Activated T-cell treated with anti-CD3 and anti-CD28 coated beads, Interleukin-2, amount 50 U/mL, for 24 hours (primary cell): ENCODE measurements at regions not wholly inside any gene's neighbourhood (a gene's known extent, or its start where the extent isn't known, plus 50 kb on each side); places are given as distances from the start of the nearest gene placed in this dataset.
"Not testable (repeated sequence)": the region's sequence is repeated elsewhere in the genome, so short reads cannot be mapped to it uniquely, and the experiment has no call there.

ENCODE experiments used
- DNase-seq: peaks from one replicate; pipeline ENCODE4 v3.0.0-alpha.2; 2020
- H3K27ac Mint-ChIP-seq: 2 replicates; pipeline ENCODE4 v1.8.0; 2020; ENCODE audit warnings: mild to moderate bottlenecking, mixed read lengths
- H3K27me3 Mint-ChIP-seq: 2 replicates; pipeline ENCODE4 v1.8.0; 2020; ENCODE audit warnings: mixed read lengths
- H3K36me3 Mint-ChIP-seq: 2 replicates; pipeline ENCODE4 v1.8.0; 2020; ENCODE audit warnings: low read depth, mixed read lengths
- H3K4me1 Mint-ChIP-seq: 2 replicates; pipeline ENCODE4 v1.8.0; 2020; ENCODE audit warnings: low read depth, mixed read lengths
- H3K4me3 Mint-ChIP-seq: 2 replicates; pipeline ENCODE4 v1.8.0; 2020; ENCODE audit warnings: mild to moderate bottlenecking, moderate library complexity, mixed read lengths
- H3K9me3 Mint-ChIP-seq: 2 replicates; pipeline ENCODE4 v1.8.0; 2020; ENCODE audit warnings: mixed read lengths

DNA sequence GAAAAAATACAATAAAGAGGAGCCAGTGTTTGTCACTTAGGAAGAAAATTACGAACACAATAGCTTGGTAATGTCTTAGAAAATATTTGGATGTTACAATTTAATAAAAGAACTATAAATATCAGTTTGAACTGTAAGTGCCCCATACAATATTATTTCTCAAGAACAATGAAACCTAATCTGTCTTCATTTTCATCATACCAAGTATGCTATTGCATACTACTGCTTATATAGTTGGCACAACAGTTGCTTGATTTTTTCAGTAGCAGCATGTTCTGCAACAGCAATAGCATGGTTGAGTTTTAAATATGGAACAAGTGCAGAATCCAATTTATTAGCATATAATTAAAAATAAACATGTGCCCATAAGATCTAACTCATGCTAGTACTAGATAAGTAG, 564.6 kb downstream of the C12orf50 start:
- H3K27ac Mint-ChIP-seq: no peak overlapping the region
- H3K27me3 Mint-ChIP-seq: no peaks in the 10 kb centered on the region
- DNase-seq: no peak
- H3K4me1 Mint-ChIP-seq: no peaks in the 10 kb centered on the region
- H3K4me3 Mint-ChIP-seq: no peak overlapping the region
- H3K9me3 Mint-ChIP-seq: peaks cover 3% of the 10 kb centered on the region
- no peaks in the 10 kb centered on the region for H3K36me3 Mint-ChIP-seq

DNA sequence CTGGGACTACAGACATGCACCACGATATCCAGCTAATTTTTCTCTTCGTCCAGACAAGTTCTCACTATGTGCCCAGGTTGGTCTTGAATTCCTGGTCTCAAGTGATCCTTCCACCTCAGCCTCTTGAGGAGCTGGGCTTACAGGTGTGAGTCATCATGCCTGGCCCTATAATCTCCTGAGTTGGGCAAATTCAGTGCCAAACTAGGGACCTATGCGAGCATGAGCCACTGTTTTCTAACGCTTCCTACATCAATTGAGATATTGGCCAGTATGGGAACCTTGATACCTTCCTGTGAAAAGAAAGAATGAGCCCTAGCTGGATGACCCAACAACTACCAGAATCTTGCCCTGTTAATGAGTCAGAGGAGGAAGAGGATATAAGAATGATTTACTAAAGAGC, 585.2 kb downstream of the C12orf50 start:
- peaks cover 9% of the 10 kb centered on the region for H3K9me3 Mint-ChIP-seq
- DNase-seq: no peak

DNA sequence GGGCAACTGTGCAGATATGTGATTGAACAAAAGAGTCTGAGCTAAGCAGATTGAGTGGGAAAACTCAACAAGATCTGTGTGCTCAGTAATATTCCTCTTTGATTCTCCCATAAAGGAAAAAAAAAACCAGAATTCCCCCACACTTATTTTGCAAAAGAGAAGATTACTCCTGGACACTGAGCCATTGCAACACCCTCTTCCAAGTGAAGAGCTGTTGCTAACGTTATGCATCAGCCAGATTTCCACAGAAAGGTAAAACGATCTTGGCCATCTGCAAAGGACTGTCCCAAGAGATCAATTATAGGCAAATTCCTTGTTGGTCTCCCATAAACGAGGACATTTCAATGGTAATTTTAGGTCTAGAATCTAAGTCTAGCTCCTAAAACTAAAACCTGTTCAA, 587.7 kb downstream of the C12orf50 start:
- Mint-ChIP-seq H3K4me1 (no peaks in the 10 kb centered on the region), H3K27ac (no peak overlapping the region), H3K27me3 (no peaks in the 10 kb centered on the region), H3K36me3 (no peaks in the 10 kb centered on the region), H3K9me3 (peaks cover 8% of the 10 kb centered on the region), H3K4me3 (no peak overlapping the region)
- DNase-seq: no peak

More for the DNA sequence above, 585.2 kb downstream of the C12orf50 start:
- Mint-ChIP-seq H3K4me3 (no peak overlapping the region), H3K36me3 (no peaks in the 10 kb centered on the region), H3K27me3 (no peaks in the 10 kb centered on the region), H3K4me1 (no peaks in the 10 kb centered on the region), H3K27ac (no peak overlapping the region)

DNA sequence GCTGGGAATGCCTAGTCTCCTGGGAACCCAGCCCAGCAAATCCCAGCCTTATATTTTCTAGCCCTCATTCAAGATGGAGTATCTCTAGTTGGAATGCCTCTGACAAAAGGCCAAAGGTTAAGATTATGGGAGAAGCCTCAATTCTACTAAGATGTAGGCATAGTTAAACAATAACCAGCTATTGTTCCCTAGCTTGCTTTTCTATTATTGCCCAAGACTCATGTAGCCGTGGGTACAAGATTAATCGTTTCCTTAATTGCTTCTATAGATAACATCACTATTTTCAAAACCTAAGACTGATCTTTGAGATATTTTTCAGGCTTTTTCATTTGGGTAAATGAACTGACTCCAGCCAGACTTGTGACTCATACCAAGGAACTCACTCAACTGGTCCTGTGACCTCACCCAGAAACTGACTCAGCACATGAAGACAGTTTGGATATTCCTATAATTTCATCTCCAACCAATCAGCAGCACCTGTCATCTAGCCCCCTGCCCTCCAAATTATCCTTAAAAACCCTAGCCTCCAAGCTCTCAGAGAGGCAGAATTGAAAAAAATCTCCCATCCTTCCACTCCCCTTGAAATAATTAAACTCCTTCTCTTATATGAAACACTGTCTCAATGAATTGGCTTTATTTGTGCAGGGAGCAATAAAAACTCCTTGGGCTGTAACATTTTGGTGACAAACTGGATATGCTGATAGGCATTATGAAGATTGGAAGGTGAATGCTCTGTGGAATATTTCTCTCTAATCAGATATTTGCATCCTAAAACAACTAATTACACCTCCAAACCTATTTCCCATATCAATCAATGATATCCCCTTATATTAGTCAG, 589.0 kb downstream of the C12orf50 start:
- Mint-ChIP-seq H3K4me1 (no peaks in the 10 kb centered on the region), H3K27me3 (no peaks in the 10 kb centered on the region), H3K9me3 (peaks cover 12% of the 10 kb centered on the region), H3K4me3 (no peak overlapping the region), H3K36me3 (no peaks in the 10 kb centered on the region), H3K27ac (no peak overlapping the region)
- DNase-seq: no peak

DNA sequence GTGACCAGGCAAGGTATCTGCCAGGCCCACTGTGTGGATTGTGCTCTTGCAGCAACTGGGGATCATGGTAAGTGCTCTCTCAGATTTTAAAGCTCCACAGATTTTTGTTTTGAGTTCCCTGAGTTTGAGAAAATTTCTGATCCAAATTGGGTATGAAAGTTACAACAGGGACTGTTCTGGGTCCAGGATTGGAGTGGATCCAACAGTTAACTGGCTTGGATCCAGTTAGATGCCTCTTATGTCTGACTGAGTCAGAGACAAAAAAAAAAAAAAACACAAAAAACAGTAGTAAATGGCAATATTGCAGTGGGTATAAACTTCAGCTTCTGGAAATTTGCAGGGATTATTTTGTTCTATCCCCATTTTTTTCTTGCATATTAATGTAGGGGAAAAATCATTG, 598.8 kb downstream of the C12orf50 start:
- Mint-ChIP-seq H3K4me1 (no peaks in the 10 kb centered on the region), H3K36me3 (no peaks in the 10 kb centered on the region), H3K4me3 (no peak overlapping the region), H3K27me3 (no peaks in the 10 kb centered on the region), H3K27ac (no peak overlapping the region), H3K9me3 (peaks cover 15% of the 10 kb centered on the region)
- no peak for DNase-seq

DNA sequence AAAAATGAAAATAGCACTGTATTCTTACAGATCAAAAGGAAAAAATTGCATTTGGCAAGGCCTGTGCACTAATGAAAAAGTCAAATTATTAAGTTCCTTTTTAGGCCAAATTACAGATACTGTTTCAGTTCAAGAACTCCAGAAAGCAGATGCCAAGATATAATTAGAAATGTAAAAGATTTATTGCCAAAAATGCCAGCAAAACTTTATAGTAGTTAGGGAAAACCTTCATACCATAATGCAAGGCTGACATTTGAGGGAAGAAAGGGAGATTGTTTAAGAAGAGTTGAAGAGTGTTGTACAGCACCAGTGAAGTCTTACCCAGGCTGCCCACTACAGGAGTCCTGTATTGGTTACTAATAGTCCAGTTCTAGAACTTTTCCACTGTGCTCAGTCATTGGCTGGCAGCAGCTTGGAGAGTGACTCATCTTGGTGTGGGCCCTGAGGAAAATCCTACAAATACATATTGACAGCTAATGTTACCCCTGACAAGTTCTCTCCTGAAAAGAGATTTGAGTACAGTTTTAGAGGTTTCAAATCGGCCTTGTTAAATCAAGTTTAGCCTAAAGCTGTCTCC, 600.4 kb downstream of the C12orf50 start:
- Mint-ChIP-seq H3K27ac (no peak overlapping the region), H3K4me3 (no peak overlapping the region), H3K27me3 (no peaks in the 10 kb centered on the region), H3K36me3 (no peaks in the 10 kb centered on the region), H3K9me3 (peaks cover 11% of the 10 kb centered on the region), H3K4me1 (no peaks in the 10 kb centered on the region)
- DNase-seq: no peak

DNA sequence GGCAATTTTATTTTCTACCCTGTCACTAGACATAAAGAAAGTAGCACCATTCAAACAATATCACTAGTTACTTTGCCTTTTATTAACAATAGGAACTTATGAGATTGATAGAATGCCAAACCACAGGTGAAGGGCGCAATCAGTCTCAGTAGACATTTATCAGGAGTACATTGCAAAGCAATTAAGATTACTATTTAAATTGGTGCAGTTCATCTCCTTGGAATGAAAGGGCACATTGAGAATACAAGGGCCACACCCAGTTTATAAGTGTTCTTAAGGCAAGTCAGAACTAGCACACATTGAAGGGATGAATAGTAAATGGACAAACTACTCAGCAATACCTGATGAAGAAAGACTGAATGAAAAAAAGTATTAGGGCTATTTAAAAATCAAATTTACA, 601.4 kb downstream of the C12orf50 start:
- peaks cover 11% of the 10 kb centered on the region for H3K9me3 Mint-ChIP-seq
- DNase-seq: no peak
- H3K36me3 Mint-ChIP-seq: no peaks in the 10 kb centered on the region
- no peak overlapping the region for H3K4me3 Mint-ChIP-seq
- no peaks in the 10 kb centered on the region for H3K4me1 Mint-ChIP-seq
- H3K27ac Mint-ChIP-seq: no peak overlapping the region
- no peaks in the 10 kb centered on the region for H3K27me3 Mint-ChIP-seq

DNA sequence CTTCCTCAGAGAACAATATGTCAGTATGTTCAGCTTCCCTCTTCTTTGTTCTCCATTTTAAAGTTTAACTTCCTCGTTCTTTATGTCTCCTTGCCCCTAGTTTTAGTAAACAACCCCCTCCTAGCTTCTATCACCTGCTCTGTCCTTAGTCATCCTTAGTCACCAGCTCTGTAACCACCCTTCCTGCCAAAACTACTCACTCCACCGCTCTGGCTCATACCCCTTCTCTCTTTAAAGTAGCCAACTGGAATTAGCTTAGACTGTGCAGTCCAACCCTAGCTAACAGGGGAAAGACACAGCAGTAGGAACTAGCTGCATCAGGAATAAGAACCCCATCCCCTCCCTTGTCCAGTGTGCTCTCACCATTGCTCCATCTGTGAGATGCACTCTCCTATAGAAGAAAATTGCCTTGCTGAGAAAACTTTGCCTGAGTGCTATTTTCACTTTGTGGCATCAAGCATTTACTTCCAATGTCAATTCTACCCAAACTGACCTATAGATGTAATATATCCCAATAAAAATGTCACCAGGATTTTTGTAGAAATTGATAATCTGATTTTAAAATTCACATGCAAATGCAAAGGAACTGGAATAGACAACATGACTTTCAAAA, 603.2 kb downstream of the C12orf50 start:
- Mint-ChIP-seq H3K9me3 (peaks cover 7% of the 10 kb centered on the region), H3K36me3 (no peaks in the 10 kb centered on the region), H3K4me3 (no peak overlapping the region), H3K27ac (no peak overlapping the region), H3K27me3 (no peaks in the 10 kb centered on the region), H3K4me1 (no peaks in the 10 kb centered on the region)
- DNase-seq: no peak

DNA sequence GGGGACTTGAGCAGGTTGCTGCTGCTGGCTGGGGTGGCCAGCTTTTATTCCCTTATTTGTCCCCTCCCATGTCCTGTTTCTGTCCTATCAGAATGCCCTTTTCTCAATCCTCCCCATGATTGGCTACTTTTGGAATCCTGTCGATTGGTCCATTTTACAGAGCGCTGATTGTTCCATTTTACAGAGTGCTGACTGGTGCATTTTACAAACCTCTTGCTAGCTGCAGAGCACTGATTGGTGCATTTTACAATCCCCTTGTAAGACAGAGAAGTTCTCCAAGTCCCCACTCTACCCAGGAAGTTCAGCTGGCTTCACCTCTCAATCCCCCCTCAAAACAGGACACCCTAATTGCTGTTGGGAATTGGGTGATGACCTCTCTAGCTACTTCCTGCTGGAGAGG, 608.0 kb downstream of the C12orf50 start:
- not testable (repeated sequence) for H3K4me3 Mint-ChIP-seq, DNase-seq, H3K36me3 Mint-ChIP-seq, H3K27ac Mint-ChIP-seq, H3K27me3 Mint-ChIP-seq, H3K4me1 Mint-ChIP-seq
- H3K9me3 Mint-ChIP-seq: peaks cover 18% of the 10 kb centered on the region

DNA sequence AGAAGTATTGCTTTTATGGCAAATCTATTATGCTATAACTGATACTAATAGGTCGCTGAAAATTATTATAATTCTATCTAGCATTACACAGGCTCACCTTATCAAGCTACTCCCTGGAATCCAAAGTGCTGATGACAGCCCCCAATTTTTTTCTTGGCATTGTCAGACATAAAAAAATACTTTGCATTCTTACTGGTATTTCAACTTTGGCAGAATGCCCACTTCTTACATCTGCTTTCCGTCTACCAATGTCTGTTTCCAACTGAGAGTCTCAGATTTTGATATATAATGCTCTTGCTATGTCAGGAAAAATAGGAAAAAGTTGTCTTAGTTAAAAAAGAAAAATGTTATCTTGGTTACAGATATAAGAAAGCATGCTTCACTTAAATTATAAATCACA, 615.4 kb downstream of the C12orf50 start:
- no peak for DNase-seq
- Mint-ChIP-seq H3K27me3 (no peaks in the 10 kb centered on the region), H3K27ac (no peak overlapping the region), H3K4me1 (no peaks in the 10 kb centered on the region), H3K4me3 (no peak overlapping the region), H3K9me3 (peaks cover 20% of the 10 kb centered on the region), H3K36me3 (no peaks in the 10 kb centered on the region)

DNA sequence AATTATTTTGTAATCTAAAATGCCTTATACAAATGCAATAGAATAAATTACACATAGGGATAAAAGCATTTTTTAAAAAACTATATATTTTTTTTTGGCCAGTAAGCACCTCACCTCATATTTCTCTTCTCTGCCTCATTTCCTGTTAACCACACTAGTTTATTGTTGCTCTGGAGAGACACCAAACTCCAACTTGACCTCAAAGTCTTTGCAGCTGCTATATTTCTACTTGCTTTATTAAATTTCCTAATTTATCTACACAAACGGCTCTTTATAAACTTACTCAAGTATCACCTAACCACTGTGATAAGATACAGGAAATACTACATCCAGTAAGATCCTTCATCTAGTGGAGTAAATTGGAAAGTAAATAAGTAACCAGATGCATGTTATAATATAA, 622.3 kb downstream of the C12orf50 start:
- H3K4me1 Mint-ChIP-seq: no peaks in the 10 kb centered on the region
- H3K4me3 Mint-ChIP-seq: no peak overlapping the region
- DNase-seq: no peak

DNA sequence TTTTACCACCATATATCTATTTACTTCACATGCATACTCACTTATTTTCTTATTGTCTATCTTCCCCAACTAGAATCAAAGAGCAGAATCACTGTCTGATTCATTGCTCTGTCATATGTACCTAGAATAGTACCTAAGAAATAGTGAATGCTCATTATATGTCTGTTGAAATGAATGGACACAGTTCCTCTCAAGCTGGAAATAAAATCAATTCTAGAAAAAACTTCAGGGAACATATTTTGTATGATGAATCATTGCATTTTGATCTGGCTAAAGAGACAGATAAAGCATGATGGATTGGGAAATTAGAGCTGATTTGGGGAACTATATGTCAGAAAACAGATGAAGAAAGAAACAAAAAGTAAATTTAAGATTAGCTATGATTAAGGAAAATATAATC, 623.3 kb downstream of the C12orf50 start:
- no peaks in the 10 kb centered on the region for H3K36me3 Mint-ChIP-seq
- H3K4me3 Mint-ChIP-seq: no peak overlapping the region
- no peak for DNase-seq
- H3K27me3 Mint-ChIP-seq: no peaks in the 10 kb centered on the region
- no peaks in the 10 kb centered on the region for H3K4me1 Mint-ChIP-seq
- H3K9me3 Mint-ChIP-seq: peaks cover 8% of the 10 kb centered on the region
- no peak overlapping the region for H3K27ac Mint-ChIP-seq

More for the DNA sequence above, 622.3 kb downstream of the C12orf50 start:
- no peaks in the 10 kb centered on the region for H3K27me3 Mint-ChIP-seq
- peaks cover 8% of the 10 kb centered on the region for H3K9me3 Mint-ChIP-seq
- no peak overlapping the region for H3K27ac Mint-ChIP-seq
- H3K36me3 Mint-ChIP-seq: no peaks in the 10 kb centered on the region

DNA sequence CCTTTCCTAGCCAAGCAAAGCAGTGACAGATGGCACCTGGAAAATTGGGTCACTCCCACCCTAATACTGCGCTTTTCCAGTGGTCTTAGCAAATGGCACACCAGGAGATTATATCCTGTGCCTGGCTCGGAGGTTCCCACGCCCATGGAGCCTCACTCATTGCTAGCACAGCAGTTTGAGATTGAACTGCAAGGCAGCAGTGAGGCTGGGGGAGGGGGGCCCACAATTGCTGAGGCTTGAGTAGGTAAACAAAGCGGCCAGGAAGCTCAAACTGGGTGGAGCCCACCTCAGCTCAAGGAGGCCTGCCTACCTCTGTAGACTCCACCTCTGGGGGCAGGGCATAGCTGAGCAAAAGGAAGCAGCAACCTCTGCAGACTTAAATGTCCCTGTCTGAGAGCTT, 635.0 kb downstream of the C12orf50 start:
- H3K4me3 Mint-ChIP-seq, H3K27me3 Mint-ChIP-seq, DNase-seq, H3K9me3 Mint-ChIP-seq, H3K4me1 Mint-ChIP-seq, H3K27ac Mint-ChIP-seq, H3K36me3 Mint-ChIP-seq: not testable (repeated sequence)

DNA sequence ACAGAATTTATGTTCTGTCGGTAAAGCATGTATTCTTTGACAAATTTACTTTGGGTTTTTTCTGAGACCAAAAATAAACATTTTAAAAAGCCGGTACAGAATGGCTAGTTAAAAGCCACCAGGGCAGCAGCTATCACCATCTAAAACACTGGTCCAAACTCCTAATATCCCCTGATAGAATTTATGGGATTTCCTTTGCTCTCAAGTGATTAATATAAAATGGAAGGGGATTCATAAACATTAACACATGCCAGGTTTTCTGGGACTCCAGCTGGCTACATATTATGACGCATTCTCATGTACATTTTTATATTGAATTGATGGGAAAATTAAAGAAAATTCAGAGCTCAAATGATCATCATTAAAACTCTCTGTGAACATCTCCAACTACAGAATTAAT, 640.8 kb downstream of the C12orf50 start:
- no peaks in the 10 kb centered on the region for H3K4me1 Mint-ChIP-seq
- no peaks in the 10 kb centered on the region for H3K36me3 Mint-ChIP-seq
- peaks cover 2% of the 10 kb centered on the region for H3K9me3 Mint-ChIP-seq
- H3K27me3 Mint-ChIP-seq: no peaks in the 10 kb centered on the region
- no peak overlapping the region for H3K27ac Mint-ChIP-seq
- no peak overlapping the region for H3K4me3 Mint-ChIP-seq
- no peak for DNase-seq

DNA sequence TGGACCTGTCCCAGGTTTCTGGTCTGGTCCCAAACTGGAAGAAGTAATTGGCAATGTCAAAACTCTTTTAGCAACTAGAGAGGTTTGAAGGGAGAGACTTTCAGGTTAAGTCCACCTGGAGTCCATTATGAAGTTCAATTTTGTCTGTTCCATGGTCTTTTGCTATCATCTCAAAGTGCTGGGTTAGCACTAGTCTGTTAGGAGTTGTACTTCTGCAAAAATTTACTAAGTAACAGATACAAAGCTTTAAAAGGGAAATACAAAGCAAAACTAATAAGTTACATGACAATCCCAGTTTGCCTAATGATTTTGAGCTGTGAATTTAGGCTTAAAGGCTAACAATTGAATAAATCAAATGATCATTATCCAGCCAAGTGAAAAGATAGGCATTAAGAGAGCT, 643.9 kb downstream of the C12orf50 start:
- Mint-ChIP-seq H3K27me3 (no peaks in the 10 kb centered on the region), H3K9me3 (peaks cover 2% of the 10 kb centered on the region), H3K27ac (no peak overlapping the region), H3K36me3 (no peaks in the 10 kb centered on the region), H3K4me1 (no peaks in the 10 kb centered on the region), H3K4me3 (no peak overlapping the region)
- no peak for DNase-seq
